ENCODE measurements at regions not wholly inside any gene's neighbourhood (a gene's known extent, or its start where the extent isn't known, plus 50 kb on each side); places are given as distances from the start of the nearest gene placed in this dataset.

GRCh38 chr18:11274144-11274794 is 124.9 kb upstream of the PIEZO2 start (continued):
- no peak for TF ChIP-seq NFE2L1 (CRISPR knock-in tag; IDR thresholded peaks at IDR 0.05; ENCODE audit: borderline replicate concordance)
- TF ChIP-seq RCOR2 (CRISPR knock-in tag; IDR thresholded peaks at IDR 0.05) = peak; percentile 40; the same call in 1 of the 2 replicates
- TF ChIP-seq ZNF232 (CRISPR knock-in tag; IDR thresholded peaks at IDR 0.05; ENCODE audit: borderline replicate concordance) = no peak
- no peak for TF ChIP-seq THAP11 (CRISPR knock-in tag; IDR thresholded peaks at IDR 0.05)
- TF ChIP-seq HIVEP1 (CRISPR knock-in tag; IDR thresholded peaks at IDR 0.05) = no peak
- TF ChIP-seq PRDM15 (CRISPR knock-in tag; IDR thresholded peaks at IDR 0.05) = no peak
- no peak for TF ChIP-seq NFYB (CRISPR knock-in tag; IDR thresholded peaks at IDR 0.05)
- no peak for TF ChIP-seq ZNF646 (CRISPR knock-in tag; IDR thresholded peaks at IDR 0.05)
- no peak for TF ChIP-seq ZNF367 (CRISPR knock-in tag; IDR thresholded peaks at IDR 0.05; ENCODE audit: borderline replicate concordance)
- peak; percentile 96 for TF ChIP-seq HNF4A (CRISPR knock-in tag; IDR thresholded peaks at IDR 0.05)
- TF ChIP-seq MLX (CRISPR knock-in tag; IDR thresholded peaks at IDR 0.05) = 0 out of 2 replicates have a peak, but pooled peaks have one; percentile 46
